ENCODE measurements at regions not wholly inside any gene's neighbourhood (a gene's known extent, or its start where the extent isn't known, plus 50 kb on each side); places are given as distances from the start of the nearest gene placed in this dataset.

DNA sequence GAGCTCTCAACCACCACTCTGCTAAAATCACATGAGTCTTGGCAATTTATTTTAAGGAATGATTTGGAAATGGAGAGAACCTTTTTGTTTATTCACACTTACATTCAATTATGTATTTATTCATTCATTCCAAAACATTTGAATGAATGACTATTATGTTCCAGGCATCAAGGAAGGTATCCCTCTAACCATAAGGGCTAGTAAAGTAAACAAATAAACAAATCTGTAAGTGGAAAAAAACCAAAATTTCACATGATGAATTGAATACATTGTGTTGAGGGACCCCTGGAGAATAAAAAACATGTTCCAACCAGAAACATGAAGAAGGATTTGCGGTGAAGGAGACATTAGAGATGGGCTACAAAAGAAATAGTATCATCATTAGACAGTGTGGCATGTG lies 677.8 kb downstream of the TOX3 start:
- no peak for ATAC-seq
- no peak overlapping the region for H3K4me3 ChIP-seq
- no peaks in the 10 kb centered on the region for H3K36me3 ChIP-seq
- TF ChIP-seq, protein P1, sequence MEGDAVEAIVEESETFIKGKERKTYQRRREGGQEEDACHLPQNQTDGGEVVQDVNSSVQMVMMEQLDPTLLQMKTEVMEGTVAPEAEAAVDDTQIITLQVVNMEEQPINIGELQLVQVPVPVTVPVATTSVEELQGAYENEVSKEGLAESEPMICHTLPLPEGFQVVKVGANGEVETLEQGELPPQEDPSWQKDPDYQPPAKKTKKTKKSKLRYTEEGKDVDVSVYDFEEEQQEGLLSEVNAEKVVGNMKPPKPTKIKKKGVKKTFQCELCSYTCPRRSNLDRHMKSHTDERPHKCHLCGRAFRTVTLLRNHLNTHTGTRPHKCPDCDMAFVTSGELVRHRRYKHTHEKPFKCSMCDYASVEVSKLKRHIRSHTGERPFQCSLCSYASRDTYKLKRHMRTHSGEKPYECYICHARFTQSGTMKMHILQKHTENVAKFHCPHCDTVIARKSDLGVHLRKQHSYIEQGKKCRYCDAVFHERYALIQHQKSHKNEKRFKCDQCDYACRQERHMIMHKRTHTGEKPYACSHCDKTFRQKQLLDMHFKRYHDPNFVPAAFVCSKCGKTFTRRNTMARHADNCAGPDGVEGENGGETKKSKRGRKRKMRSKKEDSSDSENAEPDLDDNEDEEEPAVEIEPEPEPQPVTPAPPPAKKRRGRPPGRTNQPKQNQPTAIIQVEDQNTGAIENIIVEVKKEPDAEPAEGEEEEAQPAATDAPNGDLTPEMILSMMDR (IDR thresholded peaks at IDR 0.05): no peak
- no peaks in the 10 kb centered on the region for H3K27me3 ChIP-seq
- no peak for DNase-seq
- H3K9me3 ChIP-seq: no peaks in the 10 kb centered on the region
- H3K4me1 ChIP-seq: no peaks in the 10 kb centered on the region
- no peak overlapping the region for H3K27ac ChIP-seq
- intact Hi-C loops (cut with DNase I): no loop called here

DNA sequence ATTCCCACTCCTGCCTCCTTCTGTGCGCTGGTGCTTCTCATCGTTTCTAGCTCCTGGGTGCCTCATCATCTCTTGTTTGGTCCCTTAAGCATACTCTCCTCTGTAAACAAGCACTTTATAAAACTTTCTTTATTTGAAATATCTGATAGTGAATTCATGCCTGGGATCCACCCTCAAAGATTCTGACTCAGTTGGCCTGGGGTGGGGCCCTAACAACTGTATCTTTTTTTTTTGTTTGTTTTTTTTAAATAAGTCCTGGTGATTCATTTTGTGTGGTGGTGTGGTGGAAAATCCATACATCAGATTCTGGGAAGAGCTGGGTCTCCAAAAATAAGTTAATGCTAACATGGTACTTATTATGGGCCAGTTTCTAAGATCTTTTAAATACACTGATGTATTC lies 678.3 kb downstream of the TOX3 start:
- TF ChIP-seq, protein P1 (IDR thresholded peaks at IDR 0.05): no peak
- no peaks in the 10 kb centered on the region for H3K36me3 ChIP-seq
- H3K4me1 ChIP-seq: no peaks in the 10 kb centered on the region
- H3K27me3 ChIP-seq: no peaks in the 10 kb centered on the region
- ATAC-seq: no peak
- intact Hi-C loops (cut with DNase I): no loop called here
- no peaks in the 10 kb centered on the region for H3K9me3 ChIP-seq
- H3K27ac ChIP-seq: no peak overlapping the region
- H3K4me3 ChIP-seq: no peak overlapping the region
- no peak for DNase-seq

DNA sequence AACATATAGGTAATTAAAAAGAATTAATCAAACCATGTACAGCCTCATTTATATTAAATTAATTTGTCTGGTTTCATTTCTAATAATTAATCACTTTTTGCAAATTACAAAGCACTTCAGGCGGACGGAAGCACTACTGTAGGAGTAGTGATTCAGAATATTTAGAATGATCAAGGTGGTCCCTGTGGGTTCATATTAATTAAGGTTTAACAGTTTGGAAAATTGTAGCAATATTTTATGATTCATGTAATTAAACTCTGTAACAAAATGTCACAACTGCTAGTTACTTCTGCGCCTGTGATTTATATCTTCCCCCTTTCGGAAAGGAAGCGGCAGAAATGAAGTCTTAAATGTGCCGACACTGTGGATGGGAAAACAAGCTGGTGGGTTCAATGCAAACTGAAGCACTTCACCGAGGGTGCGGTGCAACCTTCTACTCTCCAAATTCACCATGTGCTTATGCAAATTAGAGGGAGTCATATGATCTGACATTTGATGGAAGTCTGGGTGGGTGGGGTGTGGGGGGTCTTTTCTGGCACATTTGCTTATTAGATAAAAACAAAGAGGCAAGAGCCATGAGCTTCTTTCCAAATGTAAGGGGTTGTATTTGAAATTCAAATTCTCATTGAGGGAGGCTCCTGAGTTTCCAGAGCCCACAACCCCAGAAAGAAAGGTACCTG lies 679.4 kb downstream of the TOX3 start:
- ATAC-seq (no peak), DNase-seq (no peak)
- no peaks in the 10 kb centered on the region for H3K9me3 ChIP-seq
- H3K27me3 ChIP-seq: no peaks in the 10 kb centered on the region
- intact Hi-C loops (cut with DNase I): no loop called here
- H3K4me1 ChIP-seq: no peaks in the 10 kb centered on the region
- TF ChIP-seq, protein P1 (IDR thresholded peaks at IDR 0.05): no peak
- no peaks in the 10 kb centered on the region for H3K36me3 ChIP-seq
- H3K4me3 ChIP-seq: no peak overlapping the region
- H3K27ac ChIP-seq: no peak overlapping the region

DNA sequence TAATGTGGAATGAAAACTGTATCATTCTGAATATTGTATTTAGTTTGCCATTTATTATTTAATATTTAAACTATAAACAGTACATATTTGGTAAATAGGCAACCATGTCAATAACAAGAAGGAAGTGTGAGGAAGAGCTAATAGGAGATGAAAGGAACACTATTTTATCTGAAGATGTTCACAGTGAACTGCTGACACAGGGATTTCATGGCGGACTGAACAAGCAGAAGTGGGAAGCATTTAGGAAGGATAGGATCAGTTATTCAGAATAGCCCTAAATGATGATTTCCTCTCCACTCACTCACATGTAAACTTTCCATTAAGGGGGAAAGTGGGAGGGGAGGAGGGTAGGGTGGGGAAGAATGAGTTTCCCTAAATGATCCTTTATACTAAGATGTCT lies 682.4 kb downstream of the TOX3 start:
- Histone ChIP-seq H3K27me3 (no peaks in the 10 kb centered on the region), H3K36me3 (no peaks in the 10 kb centered on the region), H3K27ac (no peak overlapping the region), H3K4me3 (no peak overlapping the region), H3K9me3 (no peaks in the 10 kb centered on the region), H3K4me1 (no peaks in the 10 kb centered on the region)
- DNase-seq (no peak), ATAC-seq (no peak)
- intact Hi-C loops (cut with DNase I): no loop called here
- TF ChIP-seq, protein P1 (IDR thresholded peaks at IDR 0.05): no peak

DNA sequence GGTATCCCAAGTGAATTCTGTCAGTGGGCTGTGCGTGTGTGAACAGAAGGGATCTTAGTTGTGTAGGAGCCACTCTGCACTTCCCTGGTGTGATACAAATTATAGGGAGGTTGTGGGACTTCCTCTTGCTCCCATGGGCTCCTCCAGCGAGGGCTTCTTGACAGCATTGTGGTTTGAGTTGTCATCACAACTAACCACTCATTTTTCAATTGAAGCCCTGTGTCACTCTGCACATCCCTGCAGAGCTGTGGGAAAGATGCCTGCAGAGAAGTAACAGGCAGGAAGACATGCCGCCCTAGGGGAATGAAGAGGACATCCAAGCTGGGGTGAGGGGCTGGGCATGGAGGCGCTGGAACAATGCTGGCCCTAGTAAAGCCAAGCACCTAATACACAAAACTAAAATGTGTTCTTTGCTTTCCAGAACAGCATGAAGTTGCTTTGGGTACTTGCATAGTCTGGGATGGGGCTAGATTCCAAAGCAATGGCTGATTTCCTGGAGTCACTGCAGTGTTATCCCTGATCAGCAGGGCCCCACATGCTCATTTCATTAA lies 692.5 kb downstream of the TOX3 start:
- Histone ChIP-seq H3K4me1 (no peaks in the 10 kb centered on the region), H3K36me3 (no peaks in the 10 kb centered on the region), H3K9me3 (peaks cover 0 to 6% of the 10 kb centered on the region in 2 donors), H3K4me3 (no peak overlapping the region), H3K27me3 (no peaks in the 10 kb centered on the region), H3K27ac (no peak overlapping the region)
- DNase-seq (no peak), ATAC-seq (no peak)
- intact Hi-C loops (cut with DNase I): no loop called here
- TF ChIP-seq, protein P1 (IDR thresholded peaks at IDR 0.05): no peak
